Hepatocyte (in vitro differentiated cells): ENCODE measurements at regions not wholly inside any gene's neighbourhood (a gene's known extent, or its start where the extent isn't known, plus 50 kb on each side); places are given as distances from the start of the nearest gene placed in this dataset.

Experiments
- DNase-seq: peaks from one replicate; pipeline ENCODE4 v3.0.0-alpha.2; 2016; ENCODE audit warnings: low spot score
- H2AFZ ChIP-seq: fragments of 200-600 bp; sonication (generic); 2 replicates; pipeline ENCODE4 v1.6.0; 2016; ENCODE audit warnings: antibody characterized with exemption, mild to moderate bottlenecking
- H3K27ac ChIP-seq: fragments of 200-600 bp; sonication (generic); 2 replicates; pipeline ENCODE4 v1.5.1; 2016; ENCODE audit warnings: mild to moderate bottlenecking
- H3K27me3 ChIP-seq: fragments of 200-600 bp; sonication (generic); 2 replicates; pipeline ENCODE4 v1.6.1; 2016
- H3K36me3 ChIP-seq: fragments of 200-600 bp; sonication (generic); replicated peaks from 2 replicates; pipeline ENCODE4 v1.5.1; 2016; ENCODE audit warnings: low read depth; ENCODE audit not compliant: insufficient read depth
- H3K4me1 ChIP-seq: fragments of 200-600 bp; sonication (generic); 2 replicates; pipeline ENCODE4 v1.5.1; 2016; ENCODE audit warnings: mild to moderate bottlenecking, moderate library complexity; ENCODE audit not compliant: insufficient read depth
- H3K4me2 ChIP-seq: fragments of 200-600 bp; sonication (generic); 2 replicates; pipeline ENCODE4 v1.6.0; 2016
- H3K4me3 ChIP-seq: fragments of 200-600 bp; sonication (generic); 2 replicates; pipeline ENCODE4 v1.5.1; 2016; ENCODE audit warnings: mild to moderate bottlenecking
- H3K79me2 ChIP-seq: fragments of 200-600 bp; sonication (generic); 2 replicates; pipeline ENCODE4 v1.6.0; 2017; ENCODE audit warnings: mild to moderate bottlenecking
- H3K9me2 ChIP-seq: fragments of 200-600 bp; sonication (generic); replicated peaks from 2 replicates; pipeline ENCODE4 v1.6.0; 2017; ENCODE audit warnings: mild to moderate bottlenecking; ENCODE audit not compliant: insufficient read depth
- H3K9me3 ChIP-seq: fragments of 200-600 bp; sonication (generic); 2 replicates; pipeline ENCODE4 v1.5.1; 2016; ENCODE audit warnings: low read depth, mild to moderate bottlenecking
- H4K20me1 ChIP-seq: fragments of 200-600 bp; sonication (generic); 2 replicates; pipeline ENCODE4 v1.6.0; 2016; ENCODE audit warnings: mild to moderate bottlenecking; ENCODE audit not compliant: insufficient read depth, poor library complexity, severe bottlenecking
- EZH2 ChIP-seq: fragments of 200-600 bp; sonication (generic); IDR thresholded peaks from 2 replicates; pipeline ENCODE4 v1.6.1; 2016; ENCODE audit warnings: antibody characterized with exemption, mild to moderate bottlenecking, borderline replicate concordance
- EZH2phosphoT487 ChIP-seq: fragments of 200-600 bp; sonication (generic); IDR thresholded peaks from one replicate; pipeline ENCODE4 v1.6.1; 2018; ENCODE audit warnings: antibody characterized with exemption, mild to moderate bottlenecking, low read depth, moderate library complexity; ENCODE audit not compliant: unreplicated experiment, severe bottlenecking
- WGBS: methylation state at CpG from one replicate; pipeline ENCODE4 v1.1.6; 2016; ENCODE audit warnings: low lambda C conversion rate; ENCODE audit errors: missing lambda C conversion rate; 5-methylcytosine and 5-hydroxymethylcytosine counted together
- TF ChIP-seq, protein P1 (sequence below): fragments of 200-600 bp; sonication (generic); IDR thresholded peaks from 2 replicates; pipeline ENCODE4 v1.5.1; 2016; ENCODE audit warnings: antibody characterized with exemption, mild to moderate bottlenecking; ENCODE audit not compliant: poor library complexity

DNA sequence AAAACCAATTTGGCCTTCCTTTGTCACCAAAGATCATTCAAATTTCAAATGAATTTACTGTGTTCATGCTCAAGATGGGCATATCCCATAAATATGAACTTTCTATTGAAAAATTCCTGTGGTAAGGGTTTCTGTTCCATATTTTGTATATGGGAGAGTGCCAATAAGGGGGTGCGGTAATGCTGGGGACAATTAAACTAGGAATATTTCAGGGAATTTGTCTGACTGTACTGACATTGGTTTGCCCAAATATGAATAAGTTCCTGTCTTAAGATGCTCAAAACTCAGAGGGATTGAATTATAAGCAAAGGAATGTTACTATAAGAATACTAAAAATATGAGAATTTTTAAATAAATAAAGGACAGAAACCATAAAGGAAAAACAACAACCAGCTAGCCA is 553.0 kb upstream of the MARCKS start:
- H3K4me3 ChIP-seq, result no peak overlapping the region
- H3K36me3 ChIP-seq, result no peaks in the 10 kb centered on the region
- H3K9me2 ChIP-seq, result no peaks in the 10 kb centered on the region
- H3K9me3 ChIP-seq, result no peaks in the 10 kb centered on the region
- no peak overlapping the region for H3K4me2 ChIP-seq
- TF ChIP-seq EZH2phosphoT487, result no peak
- no peak for TF ChIP-seq EZH2
- TF ChIP-seq, protein P1, sequence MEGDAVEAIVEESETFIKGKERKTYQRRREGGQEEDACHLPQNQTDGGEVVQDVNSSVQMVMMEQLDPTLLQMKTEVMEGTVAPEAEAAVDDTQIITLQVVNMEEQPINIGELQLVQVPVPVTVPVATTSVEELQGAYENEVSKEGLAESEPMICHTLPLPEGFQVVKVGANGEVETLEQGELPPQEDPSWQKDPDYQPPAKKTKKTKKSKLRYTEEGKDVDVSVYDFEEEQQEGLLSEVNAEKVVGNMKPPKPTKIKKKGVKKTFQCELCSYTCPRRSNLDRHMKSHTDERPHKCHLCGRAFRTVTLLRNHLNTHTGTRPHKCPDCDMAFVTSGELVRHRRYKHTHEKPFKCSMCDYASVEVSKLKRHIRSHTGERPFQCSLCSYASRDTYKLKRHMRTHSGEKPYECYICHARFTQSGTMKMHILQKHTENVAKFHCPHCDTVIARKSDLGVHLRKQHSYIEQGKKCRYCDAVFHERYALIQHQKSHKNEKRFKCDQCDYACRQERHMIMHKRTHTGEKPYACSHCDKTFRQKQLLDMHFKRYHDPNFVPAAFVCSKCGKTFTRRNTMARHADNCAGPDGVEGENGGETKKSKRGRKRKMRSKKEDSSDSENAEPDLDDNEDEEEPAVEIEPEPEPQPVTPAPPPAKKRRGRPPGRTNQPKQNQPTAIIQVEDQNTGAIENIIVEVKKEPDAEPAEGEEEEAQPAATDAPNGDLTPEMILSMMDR, result no peak
- H3K79me2 ChIP-seq, result no peaks in the 10 kb centered on the region
- no peak overlapping the region for H2AFZ ChIP-seq
- H3K27me3 ChIP-seq, result no peaks in the 10 kb centered on the region
- H4K20me1 ChIP-seq, result no peaks in the 10 kb centered on the region
- DNase-seq, result no peak
- 92% methylated on average over 1 of the region's 1 CpG for WGBS
- H3K27ac ChIP-seq, result no peak overlapping the region
- no peaks in the 10 kb centered on the region for H3K4me1 ChIP-seq

DNA sequence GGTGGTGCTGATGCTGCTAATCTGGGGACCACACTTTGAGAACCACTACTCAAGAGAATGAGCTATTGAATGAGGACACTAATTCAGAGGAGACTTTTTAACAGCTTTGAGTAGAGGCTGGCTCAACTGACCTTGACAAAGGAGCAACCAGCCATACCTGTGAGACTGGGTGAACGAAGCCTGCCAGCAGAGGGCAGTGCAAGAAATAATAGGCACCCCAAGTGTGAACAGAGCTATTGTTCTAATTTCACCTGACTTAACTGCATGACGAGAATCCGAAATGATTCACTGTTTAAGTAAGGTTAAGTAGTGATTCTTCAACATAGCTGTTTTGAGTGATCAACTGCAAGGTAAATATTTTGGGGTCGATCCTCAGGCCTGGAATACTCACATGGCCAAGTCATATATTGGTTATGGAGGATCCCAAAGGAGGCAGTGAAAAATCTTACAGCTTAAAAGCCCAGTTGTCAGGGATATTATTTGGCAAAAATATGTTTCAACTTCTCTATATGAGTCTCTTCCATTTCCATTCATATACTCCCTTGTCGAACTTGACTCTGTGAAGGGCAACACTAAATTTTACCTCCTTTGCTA is 550.5 kb upstream of the MARCKS start:
- peak; percentile 74 for DNase-seq
- Histone ChIP-seq H3K79me2 (no peaks in the 10 kb centered on the region), H3K4me3 (no peak overlapping the region), H2AFZ (no peak overlapping the region), H3K9me2 (no peaks in the 10 kb centered on the region), H3K9me3 (no peaks in the 10 kb centered on the region), H3K4me1 (no peaks in the 10 kb centered on the region), H3K27me3 (no peaks in the 10 kb centered on the region), H4K20me1 (no peaks in the 10 kb centered on the region), H3K27ac (no peak overlapping the region), H3K4me2 (no peak overlapping the region), H3K36me3 (no peaks in the 10 kb centered on the region)
- 44% methylated on average over 5 of the region's 5 CpGs for WGBS
- TF ChIP-seq EZH2, result no peak
- no peak for TF ChIP-seq EZH2phosphoT487
- TF ChIP-seq, protein P1, result peak; percentile 64

DNA sequence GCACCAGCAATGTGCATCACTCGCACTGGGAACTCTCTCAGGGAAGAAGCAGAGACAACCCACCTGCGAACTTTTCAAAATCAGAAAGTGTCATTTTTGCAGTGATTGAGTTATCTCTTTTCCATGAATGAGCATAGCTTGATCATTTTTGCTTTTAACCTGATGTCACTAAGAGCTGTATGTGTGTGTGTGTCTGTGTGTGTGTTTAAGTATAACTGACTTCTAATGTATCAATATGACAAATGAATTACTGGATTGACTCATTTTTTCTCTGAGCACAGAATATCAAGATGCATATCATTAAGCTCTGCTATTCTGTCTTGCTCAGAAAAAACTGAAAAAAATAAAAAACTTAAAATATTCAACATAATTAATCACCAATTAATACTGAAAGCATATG is 548.9 kb upstream of the MARCKS start:
- Histone ChIP-seq H3K27me3 (no peaks in the 10 kb centered on the region), H2AFZ (no peak overlapping the region), H3K4me3 (no peak overlapping the region), H3K4me2 (no peak overlapping the region), H3K9me2 (no peaks in the 10 kb centered on the region), H4K20me1 (no peaks in the 10 kb centered on the region), H3K9me3 (no peaks in the 10 kb centered on the region), H3K36me3 (no peaks in the 10 kb centered on the region), H3K27ac (no peak overlapping the region), H3K79me2 (no peaks in the 10 kb centered on the region), H3K4me1 (no peaks in the 10 kb centered on the region)
- DNase-seq, result no peak
- TF ChIP-seq, protein P1, result no peak
- TF ChIP-seq EZH2phosphoT487 (no peak), EZH2 (no peak)
- WGBS, result 96% methylated on average over 2 of the region's 2 CpGs

DNA sequence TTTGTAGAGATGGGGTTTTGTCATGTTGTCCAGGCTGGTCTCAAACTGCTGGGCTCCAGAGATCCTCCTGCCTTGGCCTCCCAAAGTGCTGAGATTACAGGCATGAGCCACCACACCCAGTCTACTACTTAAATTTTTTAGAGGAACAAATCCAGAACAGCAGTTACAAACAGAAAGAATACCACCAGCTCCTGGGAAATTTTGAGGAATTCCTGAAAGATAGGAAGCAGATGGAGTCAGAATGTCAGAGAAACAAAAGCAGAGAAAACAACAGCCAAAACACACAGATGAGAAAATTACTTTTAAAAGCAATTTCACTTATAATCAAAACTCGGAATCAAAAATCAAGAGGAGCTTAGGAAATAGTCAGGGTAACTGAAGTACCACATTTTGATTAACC is 543.3 kb upstream of the MARCKS start:
- no peaks in the 10 kb centered on the region for H3K27me3 ChIP-seq
- no peak overlapping the region for H2AFZ ChIP-seq
- H3K27ac ChIP-seq, result no peak overlapping the region
- no peaks in the 10 kb centered on the region for H3K36me3 ChIP-seq
- TF ChIP-seq EZH2, result no peak
- no peak for TF ChIP-seq EZH2phosphoT487
- TF ChIP-seq, protein P1, result no peak
- H3K4me2 ChIP-seq, result no peak overlapping the region
- no peaks in the 10 kb centered on the region for H3K9me3 ChIP-seq
- no peaks in the 10 kb centered on the region for H3K79me2 ChIP-seq
- no peak overlapping the region for H3K4me3 ChIP-seq
- no peaks in the 10 kb centered on the region for H3K4me1 ChIP-seq
- WGBS, result 87% methylated on average over 1 of the region's 1 CpG
- H3K9me2 ChIP-seq, result no peaks in the 10 kb centered on the region
- no peaks in the 10 kb centered on the region for H4K20me1 ChIP-seq
- no peak for DNase-seq
